C4-2B (cell line): ENCODE measurements at regions not wholly inside any gene's neighbourhood (a gene's known extent, or its start where the extent isn't known, plus 50 kb on each side); places are given as distances from the start of the nearest gene placed in this dataset.

ENCODE experiments used
- CTCF ChIP-seq: fragments of 450-650 bp; conservative IDR thresholded peaks from 2 replicates; pipeline ENCODE4 v1.5.1; 2017; ENCODE audit warnings: mild to moderate bottlenecking
- ZFX ChIP-seq: fragments of 450-650 bp; IDR thresholded peaks from 2 replicates; pipeline ENCODE4 v1.6.1; 2017

DNA sequence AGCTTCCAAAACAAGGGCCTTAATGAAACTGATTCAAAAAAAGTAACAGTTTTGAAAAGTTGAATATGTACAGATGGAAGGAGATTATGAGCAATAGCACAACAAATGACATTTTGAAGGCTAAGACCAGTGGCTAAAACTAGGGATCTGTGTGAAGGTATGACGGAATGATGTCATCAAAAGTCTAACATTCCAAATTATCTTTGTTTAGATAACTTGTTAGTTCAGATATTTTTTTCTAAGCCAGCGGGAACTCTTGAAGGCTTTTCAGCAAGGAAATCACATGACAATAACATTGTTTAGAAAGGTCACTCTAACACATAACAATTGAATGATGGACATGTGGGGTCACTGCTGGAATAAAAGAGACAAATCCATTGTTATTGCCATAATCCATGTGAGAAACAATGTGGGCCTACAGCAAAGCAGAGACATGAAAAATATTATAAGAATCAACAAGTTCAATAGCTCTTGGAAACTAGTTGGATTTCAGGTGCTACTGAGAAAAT is 260.5 kb downstream of the CASP12 start:
- TF ChIP-seq CTCF (no peak), ZFX (no peak)
